ENCODE measurements at regions not wholly inside any gene's neighbourhood (a gene's known extent, or its start where the extent isn't known, plus 50 kb on each side); places are given as distances from the start of the nearest gene placed in this dataset.
"Not testable (repeated sequence)": the region's sequence is repeated elsewhere in the genome, so short reads cannot be mapped to it uniquely, and the experiment has no call there.

DNA sequence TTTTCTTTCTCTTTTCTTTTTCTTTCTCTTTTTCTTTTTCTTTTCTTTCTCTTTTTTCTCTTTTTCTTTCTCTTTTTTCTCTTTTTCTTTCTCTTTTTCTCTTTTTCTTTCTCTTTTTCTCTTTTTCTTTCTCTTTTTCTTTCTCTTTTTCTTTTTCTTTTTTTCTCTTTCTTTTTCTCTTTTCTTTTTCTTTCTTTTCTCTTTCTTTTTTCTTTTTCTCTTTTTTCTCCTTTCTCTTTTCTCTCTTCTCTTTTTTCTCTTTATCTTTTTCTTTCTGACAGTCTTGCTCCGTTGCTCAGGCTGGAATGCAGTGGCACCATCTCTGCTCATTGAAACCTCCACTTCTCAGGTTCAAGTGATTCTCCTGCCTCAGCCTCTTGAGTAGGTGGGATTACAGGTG, 335.7 kb downstream of the SQOR start:
- DNase-seq = no peak

DNA sequence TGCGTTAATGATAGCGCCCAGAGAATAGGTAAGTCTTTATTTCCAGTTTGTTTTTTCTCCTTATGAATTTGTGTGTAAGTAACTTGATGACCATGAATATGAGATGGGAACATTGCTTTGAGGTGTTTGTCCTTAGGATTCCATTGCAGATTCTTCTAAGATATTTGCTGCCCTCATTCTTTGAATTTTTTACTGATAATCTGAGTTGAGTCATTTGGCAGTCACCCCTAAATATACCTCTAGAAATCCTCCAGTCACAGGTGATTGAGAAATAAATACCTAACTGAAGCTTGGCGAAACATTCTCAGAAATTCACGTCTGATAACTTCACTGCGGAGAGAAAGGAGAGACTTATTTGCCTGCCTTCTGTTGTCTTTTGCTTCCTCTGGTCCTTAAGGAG, 345.5 kb downstream of the SQOR start:
- DNase-seq = no peak

DNA sequence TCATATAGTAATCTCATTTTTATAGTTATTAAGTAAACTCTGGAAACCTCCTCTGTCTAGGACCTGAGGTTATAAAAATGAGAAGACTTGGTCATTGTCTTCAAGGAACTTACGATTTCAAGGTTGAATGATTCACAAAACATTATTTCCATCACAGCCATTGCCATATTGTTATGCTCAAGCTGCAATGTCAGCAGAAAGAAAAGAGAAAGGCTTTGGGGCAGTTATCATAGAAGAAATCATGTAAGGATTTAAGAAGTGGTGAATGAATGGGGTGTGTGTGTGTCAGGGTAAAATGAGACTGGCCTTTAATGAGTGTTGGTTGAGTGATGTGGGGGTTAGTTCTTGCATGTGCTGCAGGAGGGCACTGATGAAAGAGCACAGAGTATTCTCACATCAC, 346.8 kb downstream of the SQOR start:
- DNase-seq = no peak

DNA sequence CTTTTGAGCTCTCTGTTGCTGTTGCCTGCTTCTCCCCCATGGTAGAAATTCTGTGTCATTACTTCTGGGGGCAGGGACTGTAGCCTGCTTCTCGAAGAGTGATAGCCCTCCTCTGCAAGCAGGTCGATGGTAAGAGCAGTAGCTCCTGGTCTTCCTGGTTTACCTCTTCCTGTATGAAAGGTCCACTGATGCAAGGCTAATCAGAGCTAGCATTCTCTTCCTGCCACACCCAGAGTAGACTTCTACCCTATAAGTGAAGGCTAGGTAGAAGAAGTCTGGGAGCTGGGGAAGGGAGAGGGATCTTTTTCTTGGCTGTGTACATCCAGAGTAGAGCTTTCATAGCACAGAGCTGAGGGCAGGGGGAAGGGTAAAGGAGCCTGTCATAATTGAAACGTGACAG, 357.0 kb downstream of the SQOR start:
- no peak for DNase-seq

DNA sequence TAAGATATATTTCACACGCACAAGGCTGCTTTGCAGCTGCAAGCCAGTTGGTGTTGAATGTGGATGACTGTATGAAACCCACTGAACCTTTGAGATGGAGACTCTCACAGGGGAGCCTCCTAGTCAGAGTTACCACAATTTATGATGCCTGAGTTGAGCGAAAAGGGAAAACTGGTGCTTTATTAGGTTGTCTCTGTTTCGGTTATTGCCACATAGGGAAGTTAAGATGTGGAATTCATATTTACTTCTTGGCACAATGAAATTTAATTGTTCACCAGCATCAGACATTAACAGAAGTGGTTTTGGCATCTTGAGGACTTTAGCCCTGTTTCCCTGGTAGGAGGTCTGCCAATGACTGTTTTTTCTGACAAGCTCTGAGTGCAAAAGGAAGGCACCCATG, 358.2 kb downstream of the SQOR start:
- DNase-seq = no peak

DNA sequence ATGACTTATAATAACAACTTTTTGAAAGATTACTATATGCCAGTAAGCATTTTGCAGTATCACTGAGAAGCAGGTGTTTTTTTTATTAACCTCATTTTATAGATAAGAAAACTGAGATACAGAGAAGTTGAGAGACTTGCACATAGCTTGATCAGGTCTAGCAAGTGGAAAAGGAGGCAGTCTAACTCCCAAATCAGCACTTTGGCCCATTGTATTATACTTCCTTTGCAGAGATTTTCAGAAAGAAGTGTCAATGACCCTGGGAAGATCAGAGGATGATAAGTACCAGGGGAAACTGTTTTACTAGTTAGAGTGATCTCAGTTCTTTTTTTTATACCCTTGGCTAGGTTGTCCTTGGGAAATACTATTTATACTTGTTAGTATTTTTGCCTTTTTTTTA, 358.7 kb downstream of the SQOR start:
- DNase-seq = no peak

DNA sequence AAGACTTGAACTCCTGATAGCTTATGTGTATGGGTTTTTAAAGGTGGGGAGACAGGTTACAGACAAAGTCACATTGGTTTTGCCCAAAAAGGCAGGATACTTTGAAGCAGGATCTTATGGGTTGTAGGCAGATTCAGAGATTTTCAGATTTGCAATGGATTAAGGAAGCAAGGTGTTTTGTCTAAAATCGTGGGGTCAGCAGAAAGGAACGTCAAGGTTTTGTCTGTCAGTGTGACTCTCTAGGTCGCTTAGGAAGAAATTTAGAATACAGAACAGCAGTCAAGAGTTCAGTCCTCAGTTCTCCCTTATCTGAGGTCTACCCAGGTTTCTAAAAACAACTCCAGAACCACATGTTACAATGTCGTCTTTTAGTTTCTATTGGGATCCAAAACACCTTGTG, 361.0 kb downstream of the SQOR start:
- DNase-seq = no peak

DNA sequence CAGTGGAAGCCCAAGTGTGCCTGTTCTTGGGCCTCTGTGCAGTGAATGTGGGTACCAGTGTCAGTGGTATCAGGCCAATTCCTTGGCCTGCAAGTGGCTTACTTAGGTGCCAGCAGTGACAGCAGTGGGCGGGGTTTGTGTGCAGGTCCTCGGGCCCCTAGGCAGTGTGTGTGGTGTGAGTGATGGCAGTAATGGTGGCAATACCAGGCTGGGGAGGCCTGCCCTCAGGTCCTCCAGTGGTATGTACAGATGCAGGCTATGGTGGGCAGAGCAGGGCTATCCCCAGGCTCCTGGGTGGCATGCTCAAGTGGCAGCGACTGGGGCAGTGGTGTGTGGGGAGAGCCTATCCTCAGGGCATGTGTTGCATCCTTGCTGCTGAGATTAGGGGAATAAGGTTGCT, 379.7 kb downstream of the SQOR start:
- no peak for DNase-seq

DNA sequence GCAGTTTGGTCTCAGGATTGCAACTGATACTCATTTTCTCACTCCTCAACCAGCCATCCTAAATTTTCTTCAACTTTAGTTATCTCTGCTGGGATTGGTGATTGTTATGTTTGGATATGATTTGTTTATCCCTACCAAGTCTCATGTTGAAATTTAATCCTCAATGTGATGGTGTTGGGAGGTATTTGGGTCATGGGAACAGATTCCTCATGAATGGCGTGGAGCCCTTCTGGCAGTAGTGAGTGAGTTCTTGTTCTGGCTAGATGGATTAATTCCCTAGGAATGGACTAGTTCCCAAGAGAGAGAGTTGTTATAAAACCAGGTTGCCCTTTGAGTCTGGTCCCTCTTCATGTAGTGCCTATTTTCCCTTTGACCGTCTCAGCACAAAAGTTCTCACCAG, 399.9 kb downstream of the SQOR start:
- DNase-seq = no peak

DNA sequence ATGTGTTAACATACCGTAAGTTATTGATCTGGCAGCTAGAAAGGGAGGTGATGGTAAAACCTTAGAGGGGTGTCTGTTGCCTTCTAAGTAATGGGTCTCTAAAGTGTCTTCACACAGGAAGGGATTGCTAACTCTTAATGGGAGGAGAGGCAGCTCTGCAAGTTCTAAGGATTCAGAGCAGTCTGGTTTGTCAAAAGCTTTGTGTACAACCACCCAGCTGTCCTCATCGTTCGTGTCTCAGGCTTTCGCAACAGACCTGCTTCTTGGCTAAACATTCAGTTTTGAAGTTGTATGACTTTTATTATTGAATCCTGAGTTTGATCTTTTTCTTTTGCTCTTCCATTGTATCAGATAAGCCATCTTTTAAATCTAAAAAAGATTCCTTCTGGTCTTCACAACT, 404.9 kb downstream of the SQOR start:
- no peak for DNase-seq

DNA sequence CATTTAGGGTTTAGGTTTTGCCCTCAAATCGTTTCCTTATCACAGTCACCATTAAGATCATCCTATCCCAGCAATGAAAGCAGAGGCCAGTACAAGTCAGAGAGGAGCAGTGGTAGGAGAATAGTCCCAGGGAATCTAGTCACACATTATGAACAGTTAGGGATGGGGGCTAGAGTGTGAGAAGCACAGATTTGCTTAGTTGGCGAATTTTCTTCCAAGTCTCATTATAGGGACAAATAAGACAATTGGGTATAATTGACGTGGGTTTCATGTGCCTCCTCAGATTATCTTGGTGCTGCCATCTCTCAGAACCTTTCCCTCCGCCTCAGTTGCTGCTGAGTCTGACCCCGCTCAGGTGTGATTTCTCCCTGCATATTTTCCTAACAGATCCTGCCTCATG, 407.1 kb downstream of the SQOR start:
- no peak for DNase-seq

DNA sequence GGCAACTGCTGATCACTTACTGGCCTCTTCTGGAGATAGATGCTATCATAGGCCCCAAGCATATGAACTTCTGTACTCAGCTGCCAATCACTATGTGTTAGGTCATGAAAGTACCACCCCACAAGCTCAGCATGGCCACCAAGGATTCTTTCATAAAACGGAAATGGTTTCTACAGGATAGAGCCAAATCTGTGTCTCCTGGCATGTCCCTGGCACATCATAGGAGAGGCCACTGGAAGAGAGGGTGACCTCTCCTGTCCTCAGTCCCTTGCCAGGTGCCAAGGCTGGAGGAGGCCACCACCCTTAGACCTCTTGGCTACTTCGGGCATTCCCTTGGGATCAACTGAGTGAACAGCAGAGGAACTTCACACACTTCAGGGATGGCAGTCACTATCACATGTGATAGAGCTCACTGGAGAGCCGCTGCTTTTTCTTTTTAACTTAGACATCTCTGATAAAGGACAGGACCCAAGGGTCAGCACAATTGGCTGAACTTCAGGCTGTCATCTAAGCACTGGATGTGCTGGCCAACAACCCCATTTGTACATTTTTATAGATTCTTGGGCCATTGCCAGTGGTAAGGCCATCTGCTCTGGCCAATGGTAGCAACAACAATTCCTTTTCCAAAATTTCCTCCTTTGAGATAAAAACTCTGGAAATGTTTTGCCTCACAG, 425.2 kb downstream of the SQOR start:
- no peak for DNase-seq

DNA sequence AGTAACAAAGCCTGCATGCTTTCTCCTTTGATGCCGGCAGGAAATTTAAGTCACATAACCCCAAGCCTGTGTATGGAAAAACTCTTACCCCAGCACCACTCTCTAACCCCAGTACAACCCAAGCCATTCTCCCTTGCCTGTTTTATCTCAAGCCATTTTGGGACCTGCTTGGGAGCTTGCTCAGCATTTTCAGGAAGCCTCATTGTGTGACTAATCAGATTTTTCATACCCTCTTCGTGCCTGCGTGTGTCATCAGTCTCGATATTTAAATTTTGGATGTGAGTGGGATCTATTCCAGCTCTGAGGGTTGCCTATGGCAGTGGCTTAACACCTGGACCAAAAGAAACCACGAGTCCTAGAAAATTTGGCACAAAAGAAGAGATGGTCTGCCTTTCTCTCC, 426.2 kb downstream of the SQOR start:
- DNase-seq = no peak

DNA sequence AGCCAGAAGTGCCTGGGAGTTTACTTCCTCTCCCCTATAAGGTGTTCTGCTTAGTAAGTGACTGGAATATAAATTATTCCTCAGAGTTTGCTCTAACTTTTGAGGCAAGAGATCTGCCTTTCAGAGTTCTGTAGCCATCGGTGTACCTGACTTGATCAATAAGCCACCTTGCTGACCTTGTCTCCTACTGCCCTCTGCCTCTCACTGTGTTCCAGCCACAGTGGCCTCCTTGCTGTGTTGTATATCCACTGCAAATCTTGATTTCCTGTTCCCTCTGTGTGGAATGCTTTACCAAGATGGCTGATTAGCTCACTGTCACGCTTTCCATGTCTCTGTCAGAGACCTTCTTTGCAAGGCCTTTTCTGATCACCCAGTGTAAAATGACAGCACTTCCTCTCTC, 442.4 kb downstream of the SQOR start:
- DNase-seq = no peak

DNA sequence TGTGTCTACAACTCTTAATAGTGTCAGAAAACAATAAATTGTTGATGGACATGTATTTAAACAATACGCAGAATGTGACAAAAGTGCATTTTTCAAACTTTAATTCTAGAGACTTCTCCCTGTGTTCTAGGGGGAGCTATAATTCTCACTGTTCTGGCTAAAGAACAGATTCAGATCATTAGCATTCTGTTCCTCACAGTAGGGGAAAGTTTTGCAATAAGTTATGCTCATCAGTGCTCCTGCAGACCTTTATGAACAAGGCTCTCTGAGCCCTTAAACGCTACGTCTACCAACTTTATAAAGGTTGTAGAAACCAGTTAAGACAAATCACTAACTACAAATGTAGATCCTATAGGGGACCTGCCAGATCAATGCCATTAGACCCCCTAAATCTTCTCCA, 444.2 kb downstream of the SQOR start:
- DNase-seq = no peak

DNA sequence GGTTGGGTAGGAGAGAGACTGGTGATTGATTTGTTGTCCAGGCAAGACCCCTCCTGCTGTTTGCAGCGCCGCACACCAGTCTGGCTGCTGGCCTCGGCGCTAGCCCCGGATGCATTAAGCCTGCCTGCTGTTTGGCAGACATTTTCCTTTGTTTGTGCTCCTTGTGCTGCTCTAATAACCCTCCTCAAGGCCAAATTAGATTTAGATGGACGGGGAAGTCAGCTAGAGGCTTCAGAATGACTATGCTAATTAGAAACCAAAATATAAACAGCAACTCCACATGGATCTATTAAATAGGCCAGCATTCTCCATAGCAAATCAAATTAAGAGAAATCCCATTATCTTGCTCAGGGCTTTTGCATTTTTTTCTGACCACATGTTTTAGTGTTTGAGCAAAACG, 445.2 kb downstream of the SQOR start:
- DNase-seq = no peak

DNA sequence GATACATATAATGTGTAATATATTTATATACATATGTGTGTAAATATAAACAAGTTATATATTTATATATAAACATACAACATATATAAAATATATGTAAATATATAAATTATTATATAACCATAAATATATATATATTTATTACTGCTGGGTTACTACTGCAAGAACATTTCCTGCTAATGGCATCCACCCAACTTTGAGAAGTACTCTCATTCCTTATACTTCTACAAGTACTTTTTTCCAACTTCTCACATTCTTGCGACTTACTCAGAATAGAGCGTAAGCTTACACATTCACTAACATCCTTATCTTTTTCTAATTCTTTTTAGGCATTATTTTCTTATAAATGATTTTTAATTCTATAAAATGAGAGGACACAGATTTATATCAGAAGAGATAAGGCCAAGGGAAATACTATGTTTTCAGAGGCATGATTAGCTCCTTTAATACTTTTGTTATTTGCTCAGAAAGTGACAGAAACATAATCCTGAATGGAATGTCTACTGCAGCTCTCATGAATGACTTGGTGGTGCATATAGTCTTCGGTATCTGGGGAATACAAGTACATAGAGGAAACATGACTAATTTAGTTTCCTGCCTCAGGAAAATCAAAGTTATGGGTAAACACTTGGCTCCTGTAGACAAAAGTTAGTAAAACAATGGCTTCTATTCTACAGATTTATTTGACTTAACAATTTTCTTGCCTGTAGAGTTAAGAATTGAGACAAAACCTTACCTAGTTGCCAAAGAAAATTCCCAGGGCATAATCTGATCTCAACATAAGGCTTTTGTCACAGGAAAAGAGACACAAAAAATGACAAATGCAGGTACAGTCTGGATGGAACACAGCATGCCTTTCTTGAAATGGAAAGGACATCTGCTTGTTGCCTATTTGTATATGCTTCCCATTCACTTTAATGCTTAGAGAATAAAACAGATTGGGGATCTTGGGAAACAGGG, 453.9 kb downstream of the SQOR start:
- no peak for DNase-seq

DNA sequence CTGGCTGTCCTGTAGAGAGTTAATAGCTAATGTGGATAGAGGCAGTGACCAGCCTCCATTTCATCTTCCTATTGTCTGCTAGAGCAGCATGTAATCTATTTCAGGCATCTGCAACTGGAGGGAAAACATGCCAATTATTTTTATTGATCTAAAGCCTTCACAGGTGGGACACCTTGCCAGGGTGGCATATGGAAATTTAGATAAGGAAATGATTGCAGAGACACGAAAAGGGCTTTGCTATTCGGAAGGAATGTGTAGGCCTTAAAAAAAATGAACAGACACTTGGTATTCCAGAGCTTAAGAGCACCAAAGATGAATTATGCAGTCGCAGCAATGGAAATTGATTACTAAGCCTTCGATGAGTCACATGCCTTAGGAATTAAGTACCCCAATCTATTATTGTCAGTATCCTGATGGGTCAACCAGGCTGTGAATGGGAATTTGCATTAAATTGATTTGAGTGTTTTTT, 454.7 kb downstream of the SQOR start:
- no peak for DNase-seq

DNA sequence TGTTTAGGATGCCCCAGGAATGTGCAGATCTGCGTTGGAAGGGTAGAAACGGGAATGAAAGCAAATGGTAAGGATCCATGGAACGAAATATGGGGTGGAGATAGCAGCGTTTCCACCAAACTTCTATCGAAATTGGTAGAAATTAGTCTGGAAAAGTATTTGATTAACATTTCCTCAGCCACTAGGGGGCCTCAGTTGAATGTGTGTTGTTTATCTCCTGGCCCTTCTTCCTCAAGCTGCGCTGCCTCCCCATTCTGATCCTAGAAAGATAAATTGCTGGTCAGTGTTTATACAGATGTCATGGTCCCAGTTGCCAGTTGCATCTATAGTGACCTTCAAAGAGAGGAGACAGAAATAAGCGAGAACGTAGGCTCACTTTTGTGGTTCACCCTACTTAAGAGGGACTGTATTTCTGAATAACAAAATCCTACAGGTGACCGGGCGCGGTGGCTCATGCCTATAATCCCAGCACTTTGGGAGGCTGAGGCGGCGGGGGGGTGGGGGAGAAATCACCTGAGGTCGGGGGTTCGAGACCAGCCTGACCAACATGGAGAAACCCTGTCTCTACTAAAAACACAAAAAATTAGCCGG, 457.1 kb downstream of the SQOR start:
- DNase-seq = no peak

DNA sequence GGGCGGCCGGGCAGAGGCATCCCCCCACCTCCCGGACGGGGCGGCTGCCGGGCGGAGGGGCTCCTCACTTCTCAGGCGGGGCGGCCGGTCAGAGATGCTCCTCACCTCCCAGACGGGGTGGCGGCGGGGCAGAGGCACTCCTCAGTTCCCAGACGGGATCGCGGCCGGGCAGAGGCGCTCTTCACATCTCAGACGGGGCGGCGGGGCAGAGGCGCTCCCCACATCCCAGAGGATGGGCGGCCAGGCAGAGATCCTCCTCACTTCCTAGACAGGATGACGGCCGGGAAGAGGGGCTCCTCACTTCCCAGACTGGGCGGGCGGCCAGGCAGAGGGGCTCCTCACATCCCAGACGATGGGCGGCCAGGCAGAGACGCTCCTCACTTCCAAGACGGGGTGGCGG, 463.2 kb downstream of the SQOR start:
- not testable (repeated sequence) for DNase-seq

DNA sequence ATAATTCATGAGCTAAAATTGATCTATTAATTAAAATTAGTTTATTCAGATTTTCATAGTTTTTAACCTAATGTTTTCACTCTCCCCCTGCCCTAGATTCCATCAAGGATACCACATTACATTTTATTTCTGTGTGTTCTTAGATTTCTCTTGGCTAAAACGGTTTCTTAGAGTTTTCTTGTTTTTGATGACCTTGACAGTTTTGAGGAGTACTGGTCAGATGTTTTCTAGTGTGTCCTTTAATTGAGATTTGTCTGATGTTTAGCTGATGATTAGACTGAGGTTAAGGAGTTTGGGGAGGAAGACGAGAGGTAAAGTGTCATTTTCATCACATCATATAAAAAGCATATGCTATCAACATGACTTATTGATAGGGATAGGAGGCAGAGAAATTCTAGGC, 475.9 kb downstream of the SQOR start:
- no peak for DNase-seq

DNA sequence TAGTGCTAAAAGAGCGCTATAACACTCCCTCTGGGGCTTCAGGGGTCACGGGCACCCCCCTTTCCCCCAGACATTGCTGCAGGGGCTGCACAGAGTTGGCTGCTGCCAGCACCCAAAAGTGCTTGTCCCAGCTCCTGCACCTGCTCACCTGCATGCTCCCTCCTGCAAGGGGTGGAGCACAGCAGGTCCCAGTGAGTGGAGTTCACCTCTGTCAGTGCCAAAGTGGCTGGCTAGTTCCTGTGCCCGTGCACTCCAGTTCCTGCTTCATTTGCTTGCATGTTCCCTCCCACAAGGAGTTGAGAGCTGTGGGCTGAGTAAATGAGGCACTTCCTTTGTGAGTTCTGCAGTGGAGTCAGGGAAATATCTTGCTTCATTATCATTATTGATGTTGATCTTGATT, 476.9 kb downstream of the SQOR start:
- DNase-seq = no peak

DNA sequence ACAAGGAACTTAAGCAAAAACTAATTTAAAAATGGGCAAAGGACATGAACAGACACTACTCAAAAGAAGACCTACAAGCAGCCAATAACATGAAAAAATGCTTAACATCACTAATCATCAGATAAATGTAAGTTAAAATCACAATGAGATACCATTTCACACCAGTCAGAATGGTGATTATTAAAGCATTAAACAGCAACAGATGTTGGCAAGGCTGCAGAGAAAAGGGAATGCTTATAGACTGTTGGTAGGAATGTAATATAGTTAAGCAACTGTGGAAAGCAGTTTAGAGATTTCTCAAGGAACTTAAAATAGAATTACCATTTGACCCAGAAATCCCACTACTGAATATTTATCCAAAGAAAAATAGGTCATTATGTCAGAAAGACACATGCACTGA, 482.2 kb downstream of the SQOR start:
- DNase-seq = no peak

DNA sequence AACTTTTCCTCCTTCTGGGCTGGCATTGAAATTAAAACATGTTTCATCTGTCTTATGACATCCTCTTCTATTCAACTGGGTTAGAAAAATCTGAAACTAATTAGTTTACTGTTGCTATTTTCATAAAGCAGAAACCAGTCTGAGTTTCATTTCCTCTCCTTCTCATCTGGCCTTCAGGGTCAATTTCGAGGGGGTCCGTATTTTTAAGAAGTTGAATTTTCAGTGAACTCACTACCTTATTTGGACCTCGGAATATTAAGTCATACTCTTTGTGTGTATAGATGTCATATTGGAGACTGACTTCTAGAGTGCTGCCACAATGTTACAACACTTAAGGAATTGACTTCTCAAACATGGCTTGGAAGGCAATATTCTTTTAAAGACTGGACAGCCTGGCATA, 485.9 kb downstream of the SQOR start:
- no peak for DNase-seq

Data from kidney glomerular epithelial cell (primary cell).